PC-3 (cell line): ENCODE measurements at regions not wholly inside any gene's neighbourhood (a gene's known extent, or its start where the extent isn't known, plus 50 kb on each side); places are given as distances from the start of the nearest gene placed in this dataset.

Experiments used
- ATAC-seq: fragments of 200-7000 bp; cut with Tn5 transposase; 2 replicates; pipeline ENCODE4 v1.9.1; 2020; ENCODE audit warnings: mild to moderate bottlenecking, moderate library complexity
- BruUV-seq: library from RNA; stranded (reverse); fragments of 400-500 nt; replicated peaks from 2 replicates; lab custom pipeline; 2021; lab: Mats Ljungman, UMichigan
- CTCF ChIA-PET: fragments of 300-600 bp; sonication (Branson Sonifier 250); formaldehyde crosslinking; loops from one replicate; lab custom pipeline; 2022; ENCODE audit warnings: antibody characterized with exemption; lab: Charles Lee
- POLR2A ChIA-PET: fragments of 300-600 bp; sonication (Branson Sonifier 250); formaldehyde crosslinking; loops from one replicate; lab custom pipeline; 2022; ENCODE audit warnings: antibody characterized with exemption; ENCODE audit not compliant: unreplicated experiment; lab: Charles Lee
- DNase-seq: peaks from one replicate; pipeline ENCODE4 v3.0.0-alpha.2; 2015
- H2AFZ ChIP-seq: fragments of 300-600 bp; sonication (generic); 2 replicates; pipeline ENCODE4 v1.6.0; 2016; ENCODE audit warnings: antibody characterized with exemption, low read length
- H3F3A ChIP-seq: fragments of 300-600 bp; sonication (generic); one replicate; pipeline ENCODE4 v1.6.0; 2017; ENCODE audit warnings: antibody characterized with exemption, low read length, control low read depth, mild to moderate bottlenecking; ENCODE audit not compliant: unreplicated experiment
- H3K27ac ChIP-seq: fragments of 300-600 bp; sonication (generic); 2 replicates; pipeline ENCODE4 v1.5.1; 2016; ENCODE audit warnings: mild to moderate bottlenecking, low read length
- H3K27me3 ChIP-seq: fragments of 300-600 bp; sonication (generic); 2 replicates; pipeline ENCODE4 v1.6.1; 2016; ENCODE audit warnings: low read length, mixed read lengths
- H3K36me3 ChIP-seq: fragments of 300-600 bp; sonication (generic); 2 replicates; pipeline ENCODE4 v1.6.1; 2016; ENCODE audit warnings: low read depth, mixed run types, low read length, mixed read lengths
- H3K4me1 ChIP-seq: fragments of 300-600 bp; sonication (generic); 2 replicates; pipeline ENCODE4 v1.5.1; 2016; ENCODE audit warnings: low read length; ENCODE audit not compliant: insufficient read depth
- H3K4me2 ChIP-seq: fragments of 300-600 bp; sonication (generic); 2 replicates; pipeline ENCODE4 v1.6.0; 2016; ENCODE audit warnings: low read length
- H3K4me3 ChIP-seq: fragments of 300-600 bp; sonication (generic); 2 replicates; pipeline ENCODE4 v1.5.1; 2016; ENCODE audit warnings: mild to moderate bottlenecking, low read length, mixed read lengths
- H3K79me2 ChIP-seq: fragments of 300-600 bp; sonication (generic); 2 replicates; pipeline ENCODE4 v1.6.1; 2017; ENCODE audit warnings: low read length, mixed read lengths
- H3K9ac ChIP-seq: fragments of 300-600 bp; sonication (generic); 2 replicates; pipeline ENCODE4 v1.6.0; 2016; ENCODE audit warnings: mild to moderate bottlenecking, low read length
- H3K9me2 ChIP-seq: fragments of 300-600 bp; sonication (generic); replicated peaks from 2 replicates; pipeline ENCODE4 v1.6.1; 2016; ENCODE audit warnings: mixed run types, low read length, mixed read lengths
- H3K9me3 ChIP-seq: fragments of 300-600 bp; sonication (generic); 2 replicates; pipeline ENCODE4 v1.6.1; 2016; ENCODE audit warnings: low read length, mixed read lengths
- H4K20me1 ChIP-seq: fragments of 300-600 bp; sonication (generic); 2 replicates; pipeline ENCODE4 v1.6.1; 2016; ENCODE audit warnings: low read length, mixed read lengths
- CTCF ChIP-seq: fragments of 300-600 bp; sonication (generic); conservative IDR thresholded peaks from 2 replicates; pipeline ENCODE4 v1.5.1; 2017; ENCODE audit warnings: antibody characterized with exemption, low read depth, mild to moderate bottlenecking, low read length
- EZH2 ChIP-seq: fragments of 300-600 bp; sonication (generic); IDR thresholded peaks from one replicate; pipeline ENCODE4 v1.6.1; 2017; ENCODE audit warnings: antibody characterized with exemption, mild to moderate bottlenecking, low read length; ENCODE audit not compliant: unreplicated experiment
- EZH2phosphoT487 ChIP-seq: fragments of 300-600 bp; sonication (generic); IDR thresholded peaks from 2 replicates; pipeline ENCODE4 v1.6.1; 2018; ENCODE audit warnings: mild to moderate bottlenecking, antibody characterized with exemption, low read length, borderline replicate concordance
- intact Hi-C: fragments of 100-400 bp; cut with micrococcal nuclease; formaldehyde crosslinking; loops from 2 replicates; pipeline ENCODE4 v1.9.0; 2023

DNA sequence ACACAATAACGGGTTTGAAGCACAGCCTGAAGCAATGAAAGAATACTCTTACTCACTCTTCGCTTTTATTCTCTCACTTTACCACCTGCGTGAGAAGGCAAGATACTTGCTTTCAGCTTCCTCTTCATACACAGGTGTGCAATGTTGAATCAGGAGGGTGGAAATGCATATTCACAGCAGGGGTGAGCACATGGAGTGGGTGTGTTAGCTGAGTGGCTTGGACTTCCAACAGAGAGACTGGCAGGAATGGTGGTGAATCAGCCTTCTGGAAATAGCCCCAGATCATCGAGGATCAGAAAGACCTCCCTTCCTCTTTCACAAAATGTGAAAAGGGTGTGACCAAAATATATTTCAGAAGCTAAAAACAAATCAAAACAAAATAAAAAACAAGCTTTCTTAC lies 521.2 kb downstream of the STIM2 start:
- peak; percentile 34 for DNase-seq
- H3K9me2 ChIP-seq, result no peaks in the 10 kb centered on the region
- H3F3A ChIP-seq, result no peaks in the 10 kb centered on the region
- ChIA-PET CTCF (no interaction called here), POLR2A (no interaction called here)
- no peaks in the 10 kb centered on the region for H3K4me1 ChIP-seq
- no peak overlapping the region for H3K27ac ChIP-seq
- no peak for TF ChIP-seq CTCF
- TF ChIP-seq EZH2, result no peak
- TF ChIP-seq EZH2phosphoT487, result no peak
- no peak overlapping the region for H3K9ac ChIP-seq
- no peaks in the 10 kb centered on the region for H4K20me1 ChIP-seq
- H3K4me3 ChIP-seq, result no peak overlapping the region
- no peak overlapping the region for H3K4me2 ChIP-seq
- H3K9me3 ChIP-seq, result no peaks in the 10 kb centered on the region
- intact Hi-C loops, result no loop called here
- no peak overlapping the region for H2AFZ ChIP-seq
- BruUV-seq, result no TSS peak
- H3K79me2 ChIP-seq, result no peaks in the 10 kb centered on the region
- no peak for ATAC-seq
- no peaks in the 10 kb centered on the region for H3K27me3 ChIP-seq
- no peaks in the 10 kb centered on the region for H3K36me3 ChIP-seq

DNA sequence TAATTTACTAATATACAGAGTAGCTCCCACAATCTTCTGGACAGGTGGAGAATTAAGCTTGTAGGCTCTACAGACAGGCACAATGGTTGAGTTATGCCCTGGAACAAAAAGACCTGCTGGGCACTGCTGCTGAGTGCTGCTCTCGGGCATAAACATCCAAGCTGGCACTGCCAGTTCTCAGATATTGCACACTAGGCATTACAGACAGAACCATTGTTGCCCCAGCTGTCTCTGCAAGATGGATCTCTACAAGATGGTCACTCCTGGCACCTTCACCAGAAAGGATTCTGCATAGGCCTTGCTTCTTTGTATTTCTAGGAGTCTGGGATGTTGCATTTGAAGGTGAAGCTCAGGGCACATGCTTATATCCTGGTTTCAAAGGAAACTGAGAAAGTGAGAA lies 527.1 kb downstream of the STIM2 start:
- Histone ChIP-seq H3K4me2 (no peak overlapping the region), H3K4me1 (no peaks in the 10 kb centered on the region), H3K36me3 (no peaks in the 10 kb centered on the region), H3K9me2 (no peaks in the 10 kb centered on the region), H3K9me3 (no peaks in the 10 kb centered on the region), H3K4me3 (no peak overlapping the region), H3K27ac (no peak overlapping the region), H3F3A (no peaks in the 10 kb centered on the region), H4K20me1 (no peaks in the 10 kb centered on the region), H3K27me3 (no peaks in the 10 kb centered on the region), H3K9ac (no peak overlapping the region), H3K79me2 (no peaks in the 10 kb centered on the region), H2AFZ (no peak overlapping the region)
- ATAC-seq, result no peak
- intact Hi-C loops, result no loop called here
- ChIA-PET CTCF (no interaction called here), POLR2A (interaction anchor here (0.6 kb wide), 1 partner anchor 28 kb away, joined by 3 read pairs; no protein-coding TSS in a partner anchor)
- BruUV-seq, result no TSS peak
- DNase-seq, result no peak
- TF ChIP-seq EZH2phosphoT487, result no peak
- no peak for TF ChIP-seq EZH2
- TF ChIP-seq CTCF, result no peak

GRCh38 chr4:27397886-27398285 lies 537.2 kb downstream of the STIM2 start:
- no peak for TF ChIP-seq EZH2
- TF ChIP-seq EZH2phosphoT487, result no peak
- no peak for TF ChIP-seq CTCF
- CTCF ChIA-PET, result no interaction called here
- intact Hi-C loops, result no loop called here

More at GRCh38 chr4:27397886-27398285, 537.2 kb downstream of the STIM2 start:
- 0 out of 2 replicates have a peak overlapping the region, but pooled peaks have one; percentile 8 for H3K27ac ChIP-seq
- no peaks in the 10 kb centered on the region for H3K36me3 ChIP-seq
- H3F3A ChIP-seq, result no peaks in the 10 kb centered on the region
- POLR2A ChIA-PET, result no interaction called here
- no peaks in the 10 kb centered on the region for H3K9me2 ChIP-seq
- H3K79me2 ChIP-seq, result no peaks in the 10 kb centered on the region
- H2AFZ ChIP-seq, result no peak overlapping the region
- H3K9me3 ChIP-seq, result no peaks in the 10 kb centered on the region
- H3K9ac ChIP-seq, result no peak overlapping the region
- no peaks in the 10 kb centered on the region for H3K27me3 ChIP-seq
- DNase-seq (peak; percentile 57), ATAC-seq (peak; percentile 60)
- 0 out of 2 replicates have a peak overlapping the region, but pooled peaks have one; percentile 4 for H3K4me2 ChIP-seq
- H3K4me3 ChIP-seq, result no peak overlapping the region
- peaks cover 5% of the 10 kb centered on the region; the same call in 1 of the 2 replicates for H3K4me1 ChIP-seq
- BruUV-seq, result no TSS peak
- H4K20me1 ChIP-seq, result no peaks in the 10 kb centered on the region
